ENCODE measurements at regions not wholly inside any gene's neighbourhood (a gene's known extent, or its start where the extent isn't known, plus 50 kb on each side); places are given as distances from the start of the nearest gene placed in this dataset.

- DNase-seq (ENCODE audit: insufficient read length, low spot score): no peak
- TF ChIP-seq PAX5 (IDR thresholded peaks at IDR 0.05; ENCODE audit: insufficient read depth, low read length, severe bottlenecking) (no peak), POU2F2 (IDR thresholded peaks at IDR 0.05; ENCODE audit: low read depth, low read length) (no peak), POLR2A (IDR thresholded peaks at IDR 0.05; ENCODE audit: low read depth, low read length) (no peak), POLR2AphosphoS5 (IDR thresholded peaks at IDR 0.05; ENCODE audit: low read depth, low read length) (no peak), TAF1 (IDR thresholded peaks at IDR 0.05; ENCODE audit: low read depth, low read length) (no peak), SPI1 (IDR thresholded peaks at IDR 0.05; ENCODE audit: low read depth, low read length) (no peak)
- no peak for FAIRE-seq
Observed at GRCh38 chr1:56286956-56287355, 292.4 kb downstream of the PLPP3 start.

- FAIRE-seq (no peak), DNase-seq (ENCODE audit: insufficient read length, low spot score) (no peak)
- TF ChIP-seq POLR2A (IDR thresholded peaks at IDR 0.05; ENCODE audit: low read depth, low read length) (no peak), POLR2AphosphoS5 (IDR thresholded peaks at IDR 0.05; ENCODE audit: low read depth, low read length) (no peak), POU2F2 (IDR thresholded peaks at IDR 0.05; ENCODE audit: low read depth, low read length) (no peak), SPI1 (IDR thresholded peaks at IDR 0.05; ENCODE audit: low read depth, low read length) (no peak), TAF1 (IDR thresholded peaks at IDR 0.05; ENCODE audit: low read depth, low read length) (no peak), PAX5 (IDR thresholded peaks at IDR 0.05; ENCODE audit: insufficient read depth, low read length, severe bottlenecking) (no peak)
Observed at GRCh38 chr1:56286506-56286905, 292.9 kb downstream of the PLPP3 start.

GRCh38 chr1:56285554-56286402, 293.6 kb downstream of the PLPP3 start:
- FAIRE-seq: no peak
- no peak for DNase-seq (ENCODE audit: insufficient read length, low spot score)
- no peak for TF ChIP-seq POLR2AphosphoS5 (IDR thresholded peaks at IDR 0.05; ENCODE audit: low read depth, low read length)
- TF ChIP-seq TAF1 (IDR thresholded peaks at IDR 0.05; ENCODE audit: low read depth, low read length): no peak
- no peak for TF ChIP-seq POU2F2 (IDR thresholded peaks at IDR 0.05; ENCODE audit: low read depth, low read length)
- TF ChIP-seq PAX5 (IDR thresholded peaks at IDR 0.05; ENCODE audit: insufficient read depth, low read length, severe bottlenecking): no peak
- TF ChIP-seq POLR2A (IDR thresholded peaks at IDR 0.05; ENCODE audit: low read depth, low read length): no peak
- TF ChIP-seq SPI1 (IDR thresholded peaks at IDR 0.05; ENCODE audit: low read depth, low read length): no peak

DNA sequence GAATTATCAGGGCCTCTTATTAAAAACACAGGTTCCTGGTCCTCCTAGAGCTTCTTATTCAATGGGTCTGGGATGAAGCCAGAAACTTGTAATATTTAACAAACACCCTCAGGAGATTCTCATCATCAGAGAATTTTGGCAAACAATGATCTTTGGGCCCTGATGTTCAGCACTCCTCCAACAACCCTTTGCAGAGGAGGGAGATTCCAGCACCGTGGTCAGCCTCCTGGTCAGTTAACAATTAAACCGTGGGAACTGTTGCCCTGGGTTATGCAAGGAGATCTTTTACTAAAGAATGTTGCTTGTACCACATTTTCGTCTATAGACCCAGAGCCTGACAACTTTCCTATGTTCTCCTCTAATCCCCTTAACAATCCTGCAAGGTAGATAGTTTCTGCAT, 294.4 kb downstream of the PLPP3 start:
- TF ChIP-seq PAX5 (IDR thresholded peaks at IDR 0.05; ENCODE audit: insufficient read depth, low read length, severe bottlenecking): no peak
- TF ChIP-seq TAF1 (IDR thresholded peaks at IDR 0.05; ENCODE audit: low read depth, low read length): no peak
- TF ChIP-seq POLR2A (IDR thresholded peaks at IDR 0.05; ENCODE audit: low read depth, low read length): no peak
- TF ChIP-seq POLR2AphosphoS5 (IDR thresholded peaks at IDR 0.05; ENCODE audit: low read depth, low read length): no peak
- no peak for TF ChIP-seq POU2F2 (IDR thresholded peaks at IDR 0.05; ENCODE audit: low read depth, low read length)
- TF ChIP-seq SPI1 (IDR thresholded peaks at IDR 0.05; ENCODE audit: low read depth, low read length): no peak

GRCh38 chr1:56278061-56278460, 301.3 kb downstream of the PLPP3 start:
- DNase-seq (ENCODE audit: insufficient read length, low spot score) (no peak), FAIRE-seq (no peak)
- TF ChIP-seq POLR2AphosphoS5 (IDR thresholded peaks at IDR 0.05; ENCODE audit: low read depth, low read length): no peak
- TF ChIP-seq PAX5 (IDR thresholded peaks at IDR 0.05; ENCODE audit: insufficient read depth, low read length, severe bottlenecking): no peak
- TF ChIP-seq POLR2A (IDR thresholded peaks at IDR 0.05; ENCODE audit: low read depth, low read length): no peak
- TF ChIP-seq SPI1 (IDR thresholded peaks at IDR 0.05; ENCODE audit: low read depth, low read length): no peak
- no peak for TF ChIP-seq TAF1 (IDR thresholded peaks at IDR 0.05; ENCODE audit: low read depth, low read length)
- TF ChIP-seq POU2F2 (IDR thresholded peaks at IDR 0.05; ENCODE audit: low read depth, low read length): no peak

More for the DNA sequence above, 294.4 kb downstream of the PLPP3 start:
- no peak for DNase-seq (ENCODE audit: insufficient read length, low spot score)
- FAIRE-seq: no peak

DNA sequence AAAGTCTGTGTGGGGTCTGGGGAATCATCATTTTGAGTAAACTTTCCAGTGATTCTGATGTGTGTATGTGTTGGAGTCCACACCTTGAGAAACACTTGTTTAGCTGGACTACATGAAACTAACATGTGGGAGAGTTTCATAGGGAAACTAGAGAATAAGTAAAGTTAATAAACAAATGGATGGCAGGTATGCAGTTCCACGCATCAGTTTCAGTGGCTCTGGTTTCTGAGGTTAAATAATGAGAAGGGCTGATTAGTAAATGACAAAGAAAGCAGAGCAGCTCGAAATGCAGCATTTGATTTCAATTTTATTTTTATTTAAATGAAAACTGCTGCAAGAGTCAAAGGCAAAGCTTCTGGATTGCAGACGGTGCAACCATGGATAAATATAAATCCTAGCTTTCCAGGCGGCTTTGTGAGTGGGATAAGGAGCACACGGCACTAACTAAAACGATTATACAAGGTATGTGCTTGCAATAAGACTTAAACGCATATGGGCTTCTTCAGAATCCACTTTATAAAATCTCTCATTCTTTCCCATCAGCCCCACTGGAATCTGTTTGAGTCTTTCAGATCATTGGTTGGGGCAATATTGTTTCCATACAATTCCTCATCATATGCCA, 310.7 kb downstream of the PLPP3 start:
- FAIRE-seq (no peak), DNase-seq (ENCODE audit: insufficient read length, low spot score) (no peak)
- no peak for TF ChIP-seq PAX5 (IDR thresholded peaks at IDR 0.05; ENCODE audit: insufficient read depth, low read length, severe bottlenecking)
- no peak for TF ChIP-seq POLR2AphosphoS5 (IDR thresholded peaks at IDR 0.05; ENCODE audit: low read depth, low read length)
- TF ChIP-seq TAF1 (IDR thresholded peaks at IDR 0.05; ENCODE audit: low read depth, low read length): no peak
- no peak for TF ChIP-seq POU2F2 (IDR thresholded peaks at IDR 0.05; ENCODE audit: low read depth, low read length)
- no peak for TF ChIP-seq SPI1 (IDR thresholded peaks at IDR 0.05; ENCODE audit: low read depth, low read length)
- TF ChIP-seq POLR2A (IDR thresholded peaks at IDR 0.05; ENCODE audit: low read depth, low read length): no peak

GRCh38 chr1:56267611-56268010, 311.8 kb downstream of the PLPP3 start:
- DNase-seq (ENCODE audit: insufficient read length, low spot score): no peak
- no peak for FAIRE-seq
- TF ChIP-seq POU2F2 (IDR thresholded peaks at IDR 0.05; ENCODE audit: low read depth, low read length) (no peak), SPI1 (IDR thresholded peaks at IDR 0.05; ENCODE audit: low read depth, low read length) (no peak)

DNA sequence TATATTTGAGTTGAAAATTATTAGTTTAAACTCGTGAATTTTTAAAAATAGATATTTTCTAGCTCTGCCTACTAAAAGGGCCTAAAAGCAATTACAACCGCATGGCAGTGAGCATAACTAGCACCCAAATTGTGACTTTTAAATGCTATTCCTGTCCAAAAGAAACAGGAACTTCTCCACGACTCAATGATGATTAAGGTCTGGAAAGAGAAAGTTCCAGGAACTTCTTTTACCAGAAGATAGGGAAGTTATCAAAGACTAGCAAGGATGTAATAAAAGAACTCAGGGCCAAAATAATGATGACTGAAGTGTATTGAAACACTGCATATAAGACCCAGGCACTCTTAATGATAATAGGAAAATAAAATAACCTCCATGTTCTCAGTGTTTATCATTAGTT, 313.0 kb downstream of the PLPP3 start:
- DNase-seq (ENCODE audit: insufficient read length, low spot score) (no peak), FAIRE-seq (no peak)
- TF ChIP-seq SPI1 (IDR thresholded peaks at IDR 0.05; ENCODE audit: low read depth, low read length) (no peak), POLR2A (IDR thresholded peaks at IDR 0.05; ENCODE audit: low read depth, low read length) (no peak), POU2F2 (IDR thresholded peaks at IDR 0.05; ENCODE audit: low read depth, low read length) (no peak), PAX5 (IDR thresholded peaks at IDR 0.05; ENCODE audit: insufficient read depth, low read length, severe bottlenecking) (no peak), TAF1 (IDR thresholded peaks at IDR 0.05; ENCODE audit: low read depth, low read length) (no peak), POLR2AphosphoS5 (IDR thresholded peaks at IDR 0.05; ENCODE audit: low read depth, low read length) (no peak)

GRCh38 chr1:56265216-56265615, 314.1 kb downstream of the PLPP3 start:
- TF ChIP-seq POLR2AphosphoS5 (IDR thresholded peaks at IDR 0.05; ENCODE audit: low read depth, low read length) (no peak), TAF1 (IDR thresholded peaks at IDR 0.05; ENCODE audit: low read depth, low read length) (no peak), PAX5 (IDR thresholded peaks at IDR 0.05; ENCODE audit: insufficient read depth, low read length, severe bottlenecking) (no peak), POU2F2 (IDR thresholded peaks at IDR 0.05; ENCODE audit: low read depth, low read length) (no peak), SPI1 (IDR thresholded peaks at IDR 0.05; ENCODE audit: low read depth, low read length) (no peak), POLR2A (IDR thresholded peaks at IDR 0.05; ENCODE audit: low read depth, low read length) (no peak)
- no peak for FAIRE-seq
- no peak for DNase-seq (ENCODE audit: insufficient read length, low spot score)
